22Rv1 (cell line): ENCODE measurements at regions not wholly inside any gene's neighbourhood (a gene's known extent, or its start where the extent isn't known, plus 50 kb on each side); places are given as distances from the start of the nearest gene placed in this dataset.

Experiments used
- ZFX ChIP-seq: fragments of 450-650 bp; IDR thresholded peaks from 2 replicates; pipeline ENCODE4 v1.6.1; 2017; ENCODE audit warnings: antibody characterized with exemption, borderline replicate concordance
- TF ChIP-seq, protein P1 (sequence below): fragments of 450-650 bp; IDR thresholded peaks from 2 replicates; pipeline ENCODE4 v1.5.1; 2017; ENCODE audit warnings: mild to moderate bottlenecking

DNA sequence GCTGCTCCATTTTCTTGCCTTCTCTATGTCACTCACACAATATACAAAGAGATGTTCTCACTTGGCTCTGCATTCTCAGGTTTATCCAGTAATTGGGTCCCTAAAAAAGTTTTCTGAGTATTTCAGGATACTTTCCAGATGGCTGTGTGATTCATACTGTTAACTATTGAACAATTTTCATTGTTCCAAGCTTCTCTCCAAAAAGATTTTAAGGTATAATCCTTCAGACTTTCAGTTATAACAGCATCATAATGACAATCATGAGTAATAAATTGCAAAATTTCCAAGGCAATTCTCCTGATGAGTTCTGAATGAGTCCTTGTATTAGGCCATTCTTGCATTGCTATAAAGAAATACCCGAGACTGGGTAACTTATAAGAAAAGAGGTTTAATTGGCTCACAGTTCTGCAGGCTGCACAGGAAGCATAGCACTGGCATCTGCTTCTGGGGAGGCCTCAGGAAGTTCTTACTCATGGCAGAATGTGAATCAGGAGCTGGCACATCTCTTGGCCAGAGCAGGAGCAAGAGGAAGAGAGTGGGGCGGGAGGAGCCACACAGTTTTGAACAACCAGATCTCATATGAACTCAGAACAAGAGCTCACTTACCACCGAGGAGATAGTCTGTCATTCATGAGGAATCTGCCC, 148.1 kb downstream of the SLC16A9 start:
- TF ChIP-seq, protein P1, sequence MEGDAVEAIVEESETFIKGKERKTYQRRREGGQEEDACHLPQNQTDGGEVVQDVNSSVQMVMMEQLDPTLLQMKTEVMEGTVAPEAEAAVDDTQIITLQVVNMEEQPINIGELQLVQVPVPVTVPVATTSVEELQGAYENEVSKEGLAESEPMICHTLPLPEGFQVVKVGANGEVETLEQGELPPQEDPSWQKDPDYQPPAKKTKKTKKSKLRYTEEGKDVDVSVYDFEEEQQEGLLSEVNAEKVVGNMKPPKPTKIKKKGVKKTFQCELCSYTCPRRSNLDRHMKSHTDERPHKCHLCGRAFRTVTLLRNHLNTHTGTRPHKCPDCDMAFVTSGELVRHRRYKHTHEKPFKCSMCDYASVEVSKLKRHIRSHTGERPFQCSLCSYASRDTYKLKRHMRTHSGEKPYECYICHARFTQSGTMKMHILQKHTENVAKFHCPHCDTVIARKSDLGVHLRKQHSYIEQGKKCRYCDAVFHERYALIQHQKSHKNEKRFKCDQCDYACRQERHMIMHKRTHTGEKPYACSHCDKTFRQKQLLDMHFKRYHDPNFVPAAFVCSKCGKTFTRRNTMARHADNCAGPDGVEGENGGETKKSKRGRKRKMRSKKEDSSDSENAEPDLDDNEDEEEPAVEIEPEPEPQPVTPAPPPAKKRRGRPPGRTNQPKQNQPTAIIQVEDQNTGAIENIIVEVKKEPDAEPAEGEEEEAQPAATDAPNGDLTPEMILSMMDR, result no peak
- TF ChIP-seq ZFX, result no peak
